ENCODE measurements at regions not wholly inside any gene's neighbourhood (a gene's known extent, or its start where the extent isn't known, plus 50 kb on each side); places are given as distances from the start of the nearest gene placed in this dataset.
"Not testable (repeated sequence)": the region's sequence is repeated elsewhere in the genome, so short reads cannot be mapped to it uniquely, and the experiment has no call there.

DNA sequence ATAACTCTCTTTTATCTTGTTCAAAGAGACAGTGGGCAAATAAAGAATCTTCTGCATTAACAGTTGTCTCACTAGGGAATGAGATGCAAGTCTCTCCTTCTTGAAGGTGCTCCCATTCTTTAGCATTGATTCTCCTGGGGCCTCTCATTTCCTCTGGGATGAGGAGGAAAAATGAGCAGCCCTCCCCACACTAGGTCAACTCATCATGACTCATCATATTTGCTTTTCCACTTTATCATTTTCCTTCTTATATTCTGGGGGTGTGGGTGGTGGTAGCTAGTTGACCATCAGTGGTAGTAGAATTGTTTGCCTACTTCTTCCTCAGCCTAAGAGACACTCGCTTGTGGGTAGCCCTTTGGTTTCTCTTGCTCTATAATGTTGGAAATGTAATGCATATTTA, 182.0 kb upstream of the C1orf87 start:
- H3K9ac ChIP-seq (ENCODE audit: extremely low read depth, low read length, poor library complexity, severe bottlenecking), result no peak overlapping the region
- no peaks in the 10 kb centered on the region for H3K36me3 ChIP-seq (ENCODE audit: control insufficient read depth, insufficient read depth, low read length)
- Mint-ChIP-seq H3K9me3 (no peaks in the 10 kb centered on the region), H3K4me1 (no peaks in the 10 kb centered on the region), H3K27me3 (ENCODE audit: insufficient read depth) (no peaks in the 10 kb centered on the region), H3K36me3 (ENCODE audit: low read depth) (no peaks in the 10 kb centered on the region), H3K27ac (no peak overlapping the region), H3K4me3 (no peak overlapping the region)
- 80% methylated on average over 1 of the region's 1 CpG; no CpG with 5 or more reads in 1 of the 2 experiments for WGBS, 2 experiments (ENCODE audit: insufficient coverage in 1 of 2, insufficient read length in 1 of 2)
- no peaks in the 10 kb centered on the region for H3K9me3 ChIP-seq (ENCODE audit: control insufficient read depth, low read length)
- TF ChIP-seq, protein P1, sequence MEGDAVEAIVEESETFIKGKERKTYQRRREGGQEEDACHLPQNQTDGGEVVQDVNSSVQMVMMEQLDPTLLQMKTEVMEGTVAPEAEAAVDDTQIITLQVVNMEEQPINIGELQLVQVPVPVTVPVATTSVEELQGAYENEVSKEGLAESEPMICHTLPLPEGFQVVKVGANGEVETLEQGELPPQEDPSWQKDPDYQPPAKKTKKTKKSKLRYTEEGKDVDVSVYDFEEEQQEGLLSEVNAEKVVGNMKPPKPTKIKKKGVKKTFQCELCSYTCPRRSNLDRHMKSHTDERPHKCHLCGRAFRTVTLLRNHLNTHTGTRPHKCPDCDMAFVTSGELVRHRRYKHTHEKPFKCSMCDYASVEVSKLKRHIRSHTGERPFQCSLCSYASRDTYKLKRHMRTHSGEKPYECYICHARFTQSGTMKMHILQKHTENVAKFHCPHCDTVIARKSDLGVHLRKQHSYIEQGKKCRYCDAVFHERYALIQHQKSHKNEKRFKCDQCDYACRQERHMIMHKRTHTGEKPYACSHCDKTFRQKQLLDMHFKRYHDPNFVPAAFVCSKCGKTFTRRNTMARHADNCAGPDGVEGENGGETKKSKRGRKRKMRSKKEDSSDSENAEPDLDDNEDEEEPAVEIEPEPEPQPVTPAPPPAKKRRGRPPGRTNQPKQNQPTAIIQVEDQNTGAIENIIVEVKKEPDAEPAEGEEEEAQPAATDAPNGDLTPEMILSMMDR (conservative IDR thresholded peaks at IDR 0.05), result no peak
- H3K4me3 ChIP-seq (ENCODE audit: low read length), result no peak overlapping the region
- no peak for DNase-seq
- peaks cover 7% of the 10 kb centered on the region for H3K27me3 ChIP-seq (ENCODE audit: control insufficient read depth, insufficient read depth, low read length, poor library complexity, severe bottlenecking)
- H3K27ac ChIP-seq (ENCODE audit: low read depth, low read length), result no peak overlapping the region
- no peaks in the 10 kb centered on the region for H3K4me1 ChIP-seq (ENCODE audit: control insufficient read depth, insufficient read depth, low read length)

DNA sequence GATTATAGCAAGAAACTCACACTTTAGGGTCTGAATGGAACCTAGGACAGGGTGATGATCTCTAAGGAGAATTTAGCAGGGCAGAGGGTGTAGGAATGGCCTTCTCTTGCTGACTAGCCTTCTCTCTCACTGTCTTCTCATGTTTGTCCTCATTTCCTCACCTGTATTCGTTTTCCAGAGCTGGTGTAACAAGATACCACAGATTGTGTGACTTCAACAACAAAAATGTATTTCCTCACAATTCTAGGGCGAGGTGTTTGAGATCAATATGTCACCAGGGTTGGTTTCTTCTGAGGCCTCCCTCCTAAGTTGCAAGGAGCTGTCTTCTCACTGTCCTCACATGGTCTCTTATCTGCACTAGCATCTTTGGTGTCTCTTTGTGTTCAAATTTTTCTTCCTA, 177.9 kb upstream of the C1orf87 start:
- H3K27ac Mint-ChIP-seq, result no peak overlapping the region
- H3K27me3 Mint-ChIP-seq (ENCODE audit: insufficient read depth), result no peaks in the 10 kb centered on the region
- 77 to 90% methylated on average over 2 of the region's 2 CpGs for WGBS, 2 experiments (ENCODE audit: insufficient coverage in 1 of 2, insufficient read length in 1 of 2)
- Histone ChIP-seq H3K36me3 (ENCODE audit: control insufficient read depth, insufficient read depth, low read length) (no peaks in the 10 kb centered on the region), H3K9ac (ENCODE audit: extremely low read depth, low read length, poor library complexity, severe bottlenecking) (no peak overlapping the region), H3K27ac (ENCODE audit: low read depth, low read length) (no peak overlapping the region), H3K4me1 (ENCODE audit: control insufficient read depth, insufficient read depth, low read length) (no peaks in the 10 kb centered on the region), H3K27me3 (ENCODE audit: control insufficient read depth, insufficient read depth, low read length, poor library complexity, severe bottlenecking) (no peaks in the 10 kb centered on the region), H3K4me3 (ENCODE audit: low read length) (no peak overlapping the region), H3K9me3 (ENCODE audit: control insufficient read depth, low read length) (no peaks in the 10 kb centered on the region)
- TF ChIP-seq, protein P1 (conservative IDR thresholded peaks at IDR 0.05), result no peak
- H3K36me3 Mint-ChIP-seq (ENCODE audit: low read depth), result no peaks in the 10 kb centered on the region
- DNase-seq, result no peak
- H3K9me3 Mint-ChIP-seq, result no peaks in the 10 kb centered on the region
- H3K4me3 Mint-ChIP-seq, result no peak overlapping the region
- no peaks in the 10 kb centered on the region for H3K4me1 Mint-ChIP-seq

- not testable (repeated sequence) for H3K36me3 ChIP-seq (ENCODE audit: control insufficient read depth, insufficient read depth, low read length); H3K27ac ChIP-seq (ENCODE audit: low read depth, low read length); H3K4me1 Mint-ChIP-seq; H3K4me3 ChIP-seq (ENCODE audit: low read length); H3K4me3 Mint-ChIP-seq; H3K9me3 ChIP-seq (ENCODE audit: control insufficient read depth, low read length); H3K27me3 Mint-ChIP-seq (ENCODE audit: insufficient read depth); H3K27me3 ChIP-seq (ENCODE audit: control insufficient read depth, insufficient read depth, low read length, poor library complexity, severe bottlenecking); H3K9ac ChIP-seq (ENCODE audit: extremely low read depth, low read length, poor library complexity, severe bottlenecking); H3K27ac Mint-ChIP-seq; H3K9me3 Mint-ChIP-seq; H3K4me1 ChIP-seq (ENCODE audit: control insufficient read depth, insufficient read depth, low read length); H3K36me3 Mint-ChIP-seq (ENCODE audit: low read depth); DNase-seq
- WGBS, 2 experiments (ENCODE audit: insufficient coverage in 1 of 2, insufficient read length in 1 of 2), result 80 to 88% methylated on average over 1 of the region's 1 CpG
Observed at GRCh38 chr1:60247467-60247866, 173.9 kb upstream of the C1orf87 start.

DNA sequence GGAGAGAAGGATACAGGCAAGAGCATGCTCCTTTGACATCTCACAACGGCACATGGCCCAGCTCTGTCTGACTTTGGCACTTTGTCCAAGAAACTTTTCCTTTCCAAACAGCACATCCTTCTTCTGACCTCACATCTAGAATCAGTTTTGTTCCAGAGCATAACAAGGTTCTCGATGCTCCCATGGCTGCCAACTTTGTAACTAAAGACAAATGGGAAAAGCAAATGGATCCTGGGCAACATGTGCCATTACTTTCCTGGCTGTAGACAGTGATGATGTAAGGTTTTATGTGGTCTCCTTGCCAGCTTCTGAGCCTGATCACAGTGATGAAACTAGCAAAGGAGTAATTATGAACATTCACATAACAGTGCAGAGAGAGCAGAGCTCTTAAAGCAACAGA, 171.8 kb upstream of the C1orf87 start:
- DNase-seq, result no peak
- no peak overlapping the region for H3K9ac ChIP-seq (ENCODE audit: extremely low read depth, low read length, poor library complexity, severe bottlenecking)
- H3K9me3 Mint-ChIP-seq, result peaks cover 5% of the 10 kb centered on the region
- no peak overlapping the region for H3K4me3 Mint-ChIP-seq
- H3K27me3 Mint-ChIP-seq (ENCODE audit: insufficient read depth), result peaks cover 2% of the 10 kb centered on the region
- H3K36me3 Mint-ChIP-seq (ENCODE audit: low read depth), result no peaks in the 10 kb centered on the region
- TF ChIP-seq, protein P1 (conservative IDR thresholded peaks at IDR 0.05), result no peak
- no peak overlapping the region for H3K27ac Mint-ChIP-seq
- H3K4me1 Mint-ChIP-seq, result no peaks in the 10 kb centered on the region
- H3K4me3 ChIP-seq (ENCODE audit: low read length), result no peak overlapping the region
- no peaks in the 10 kb centered on the region for H3K36me3 ChIP-seq (ENCODE audit: control insufficient read depth, insufficient read depth, low read length)
- no peaks in the 10 kb centered on the region for H3K9me3 ChIP-seq (ENCODE audit: control insufficient read depth, low read length)
- no peaks in the 10 kb centered on the region for H3K27me3 ChIP-seq (ENCODE audit: control insufficient read depth, insufficient read depth, low read length, poor library complexity, severe bottlenecking)
- H3K4me1 ChIP-seq (ENCODE audit: control insufficient read depth, insufficient read depth, low read length), result no peaks in the 10 kb centered on the region
- WGBS, 2 experiments (ENCODE audit: insufficient coverage in 1 of 2, insufficient read length in 1 of 2), result 86 to 100% methylated on average over 1 to 2 of the region's 2 CpGs
- H3K27ac ChIP-seq (ENCODE audit: low read depth, low read length), result no peak overlapping the region
